ENCODE measurements at regions not wholly inside any gene's neighbourhood (a gene's known extent, or its start where the extent isn't known, plus 50 kb on each side); places are given as distances from the start of the nearest gene placed in this dataset.

- no peak for TF ChIP-seq CTCF (tag by site-specific recombination; IDR thresholded peaks at IDR 0.05)
- TF ChIP-seq ZNF423 (tag by site-specific recombination; IDR thresholded peaks at IDR 0.05): no peak
- TF ChIP-seq ZFP37 (tag by site-specific recombination; IDR thresholded peaks at IDR 0.05): no peak
- no peak for TF ChIP-seq GLI4 (tag by site-specific recombination; IDR thresholded peaks at IDR 0.05)
- TF ChIP-seq ZNF777 (tag by site-specific recombination; IDR thresholded peaks at IDR 0.05; ENCODE audit: borderline replicate concordance): no peak
- TF ChIP-seq KLF9 (tag by site-specific recombination; IDR thresholded peaks at IDR 0.05; ENCODE audit: low read depth): no peak
- TF ChIP-seq ZNF16 (tag by site-specific recombination; IDR thresholded peaks at IDR 0.05; ENCODE audit: low read depth): no peak
- TF ChIP-seq ZNF704 (tag by site-specific recombination; IDR thresholded peaks at IDR 0.05): no peak
These were observed 983.0 kb upstream of the PTPRD start for GRCh38 chr9:11595756-11596155.

Measured in HEK293 (cell line).